GM13976 (cell line): ENCODE measurements at regions not wholly inside any gene's neighbourhood (a gene's known extent, or its start where the extent isn't known, plus 50 kb on each side); places are given as distances from the start of the nearest gene placed in this dataset.
"Not testable (repeated sequence)": the region's sequence is repeated elsewhere in the genome, so short reads cannot be mapped to it uniquely, and the experiment has no call there.

Source experiments
- DNase-seq: peaks from one replicate; pipeline ENCODE4 v3.0.0; 2012; ENCODE audit warnings: low spot score
- in situ Hi-C: fragments of 300-500 bp; cut with MboI; formaldehyde crosslinking; loops from one replicate; pipeline ENCODE4 v1.12.0; 2022; ENCODE audit warnings: low sequenced_read_pairs, mixed read lengths, inconsistent platforms; ENCODE audit not compliant: unreplicated experiment
- TF ChIP-seq, protein P1 (sequence below): IDR thresholded peaks from 2 replicates; pipeline ENCODE4 v1.5.1; 2012; ENCODE audit warnings: borderline replicate concordance, mild to moderate bottlenecking; ENCODE audit not compliant: insufficient read depth; ENCODE audit errors: extremely low read depth, missing control alignments, control extremely low read depth

DNA sequence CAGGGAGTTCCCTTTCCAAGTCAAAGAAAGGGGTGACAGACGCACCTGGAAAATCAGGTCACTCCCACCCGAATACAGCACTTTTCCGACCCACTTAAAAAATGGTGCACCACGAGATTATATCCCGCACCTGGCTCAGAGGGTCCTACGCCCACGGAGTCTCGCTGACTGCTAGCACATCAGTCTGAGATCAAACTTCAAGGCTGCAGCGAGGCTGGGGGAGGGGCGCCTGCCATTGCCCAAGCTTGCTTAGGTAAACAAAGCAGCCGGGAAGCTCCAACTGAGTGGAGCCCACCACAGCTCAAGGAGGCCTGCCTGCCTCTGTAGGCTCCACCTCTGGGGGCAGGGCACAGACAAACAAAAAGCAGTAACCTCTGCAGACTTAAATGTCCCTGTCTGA is 277.8 kb upstream of the ARHGAP42 start:
- DNase-seq, in situ Hi-C loops: not testable (repeated sequence)

GRCh38 chr11:100419518-100419917 is 267.6 kb upstream of the ARHGAP42 start:
- in situ Hi-C loops, result no loop called here
- DNase-seq, result no peak
- TF ChIP-seq, protein P1, sequence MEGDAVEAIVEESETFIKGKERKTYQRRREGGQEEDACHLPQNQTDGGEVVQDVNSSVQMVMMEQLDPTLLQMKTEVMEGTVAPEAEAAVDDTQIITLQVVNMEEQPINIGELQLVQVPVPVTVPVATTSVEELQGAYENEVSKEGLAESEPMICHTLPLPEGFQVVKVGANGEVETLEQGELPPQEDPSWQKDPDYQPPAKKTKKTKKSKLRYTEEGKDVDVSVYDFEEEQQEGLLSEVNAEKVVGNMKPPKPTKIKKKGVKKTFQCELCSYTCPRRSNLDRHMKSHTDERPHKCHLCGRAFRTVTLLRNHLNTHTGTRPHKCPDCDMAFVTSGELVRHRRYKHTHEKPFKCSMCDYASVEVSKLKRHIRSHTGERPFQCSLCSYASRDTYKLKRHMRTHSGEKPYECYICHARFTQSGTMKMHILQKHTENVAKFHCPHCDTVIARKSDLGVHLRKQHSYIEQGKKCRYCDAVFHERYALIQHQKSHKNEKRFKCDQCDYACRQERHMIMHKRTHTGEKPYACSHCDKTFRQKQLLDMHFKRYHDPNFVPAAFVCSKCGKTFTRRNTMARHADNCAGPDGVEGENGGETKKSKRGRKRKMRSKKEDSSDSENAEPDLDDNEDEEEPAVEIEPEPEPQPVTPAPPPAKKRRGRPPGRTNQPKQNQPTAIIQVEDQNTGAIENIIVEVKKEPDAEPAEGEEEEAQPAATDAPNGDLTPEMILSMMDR, result no peak

- no peak for DNase-seq
- TF ChIP-seq, protein P1, result no peak
- in situ Hi-C loops, result no loop called here
These were observed 252.1 kb upstream of the ARHGAP42 start for GRCh38 chr11:100434821-100435641.

- TF ChIP-seq, protein P1, result no peak
- in situ Hi-C loops, result no loop called here
- DNase-seq, result no peak
These were observed 248.7 kb upstream of the ARHGAP42 start for GRCh38 chr11:100438376-100438775.

GRCh38 chr11:100441086-100441485 is 246.0 kb upstream of the ARHGAP42 start:
- DNase-seq, result no peak
- TF ChIP-seq, protein P1, result no peak
- in situ Hi-C loops, result no loop called here

- DNase-seq, result no peak
- TF ChIP-seq, protein P1, result no peak
- in situ Hi-C loops, result no loop called here
These were observed 245.1 kb upstream of the ARHGAP42 start for GRCh38 chr11:100442017-100442416.

DNA sequence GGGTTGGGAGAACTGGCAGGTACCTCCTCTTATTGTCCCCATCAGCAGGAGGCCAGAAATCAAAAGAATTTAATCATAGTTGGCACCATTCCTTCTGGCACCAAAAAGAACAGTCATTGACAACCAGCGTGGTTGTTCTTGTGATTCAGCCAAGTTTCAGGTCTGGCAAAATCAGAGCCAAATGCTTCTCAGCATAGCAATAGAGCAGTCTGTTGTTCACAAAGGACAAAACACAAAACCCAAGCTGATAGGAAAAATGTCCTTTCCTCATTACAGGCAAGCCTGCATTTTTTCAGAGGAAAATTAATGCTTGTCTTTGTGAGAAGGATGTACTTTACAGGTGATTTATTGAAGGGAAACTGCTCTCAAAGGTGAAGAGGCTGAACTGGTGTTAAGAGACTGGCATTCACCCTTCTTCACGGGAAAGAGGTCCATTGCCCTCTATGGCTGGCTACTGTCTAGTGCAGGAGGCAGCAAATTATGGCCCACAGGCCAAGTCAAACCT is 241.8 kb upstream of the ARHGAP42 start:
- DNase-seq, result no peak
- TF ChIP-seq, protein P1, result no peak
- in situ Hi-C loops, result no loop called here

DNA sequence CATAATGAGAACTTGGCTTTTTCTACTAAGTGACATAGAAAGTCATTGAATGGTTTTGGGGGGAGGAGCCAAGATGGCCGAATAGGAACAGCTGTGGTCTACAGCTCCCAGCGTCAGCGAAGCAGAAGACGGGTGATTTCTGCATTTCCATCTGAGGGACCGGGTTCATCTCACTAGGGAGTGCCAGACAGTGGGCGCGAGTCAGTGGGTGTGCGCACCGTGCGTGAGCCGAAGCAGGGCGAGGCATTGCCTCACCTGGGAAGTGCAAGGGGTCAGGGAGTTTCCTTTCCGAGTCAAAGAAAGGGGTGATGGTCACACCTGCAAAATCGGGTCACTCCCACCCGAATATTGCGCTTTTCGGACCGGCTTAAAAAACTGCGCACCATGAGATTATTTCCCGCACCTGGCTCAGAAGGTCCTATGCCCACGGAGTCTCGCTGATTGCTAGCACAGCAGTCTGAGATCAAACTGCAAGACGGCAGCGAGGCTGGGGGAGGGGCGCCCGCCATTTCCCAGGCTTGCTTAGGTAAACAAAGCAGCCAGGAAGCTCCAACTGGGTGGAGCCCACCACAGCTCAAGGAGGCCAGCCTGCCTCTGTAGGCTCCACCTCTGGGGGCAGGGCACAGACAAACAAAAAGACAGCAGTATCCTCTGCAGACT is 235.2 kb upstream of the ARHGAP42 start:
- DNase-seq, in situ Hi-C loops: not testable (repeated sequence)
